ENCODE measurements at regions not wholly inside any gene's neighbourhood (a gene's known extent, or its start where the extent isn't known, plus 50 kb on each side); places are given as distances from the start of the nearest gene placed in this dataset.

GRCh38 chr5:17378346-17378997 lies 119.6 kb upstream of the TAF11L2 start:
- H3K4me3 Mint-ChIP-seq, result no peak overlapping the region
- H3K9me3 Mint-ChIP-seq, result no peaks in the 10 kb centered on the region
- TF ChIP-seq CTCF (IDR thresholded peaks at IDR 0.05), result no peak
- H3K4me1 Mint-ChIP-seq, result peaks cover 10% of the 10 kb centered on the region
- H3K27me3 Mint-ChIP-seq (ENCODE audit: low read depth, poor library complexity), result peaks cover 7% of the 10 kb centered on the region
- peak overlapping the region; percentile 15 for H3K27ac Mint-ChIP-seq
- no peaks in the 10 kb centered on the region for H3K36me3 Mint-ChIP-seq (ENCODE audit: low read depth)
- DNase-seq, result no peak

GRCh38 chr5:17379100-17379951 lies 118.7 kb upstream of the TAF11L2 start:
- Mint-ChIP-seq H3K27ac (no peak overlapping the region), H3K4me1 (peaks cover 10% of the 10 kb centered on the region), H3K4me3 (no peak overlapping the region), H3K36me3 (ENCODE audit: low read depth) (no peaks in the 10 kb centered on the region), H3K9me3 (no peaks in the 10 kb centered on the region), H3K27me3 (ENCODE audit: low read depth, poor library complexity) (peaks cover 7% of the 10 kb centered on the region)
- no peak for TF ChIP-seq CTCF (IDR thresholded peaks at IDR 0.05)
- no peak for DNase-seq

DNA sequence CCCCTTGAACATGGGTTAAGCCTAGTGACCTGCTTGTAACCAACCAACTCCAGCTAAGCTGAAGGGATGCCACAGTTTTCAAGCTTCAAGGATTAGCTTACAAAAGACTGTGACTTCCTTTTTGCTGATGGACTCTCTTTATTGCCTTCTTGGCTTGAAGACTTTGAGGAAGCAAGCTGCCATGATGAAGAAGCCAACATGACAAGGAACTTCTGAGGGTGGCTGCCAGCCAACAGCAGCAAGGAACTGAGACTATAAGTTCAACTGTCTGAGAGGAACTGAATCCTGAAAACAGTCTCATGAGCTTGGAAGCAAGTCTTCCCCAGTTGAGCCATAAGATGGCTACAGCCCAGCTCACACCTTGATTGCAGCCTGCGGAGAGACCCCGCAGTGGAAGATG lies 116.1 kb upstream of the TAF11L2 start:
- no peaks in the 10 kb centered on the region for H3K9me3 Mint-ChIP-seq
- DNase-seq, result no peak
- no peak overlapping the region for H3K27ac Mint-ChIP-seq
- H3K27me3 Mint-ChIP-seq (ENCODE audit: low read depth, poor library complexity), result peaks cover 3% of the 10 kb centered on the region
- no peaks in the 10 kb centered on the region for H3K36me3 Mint-ChIP-seq (ENCODE audit: low read depth)
- H3K4me1 Mint-ChIP-seq, result no peaks in the 10 kb centered on the region
- no peak overlapping the region for H3K4me3 Mint-ChIP-seq
- no peak for TF ChIP-seq CTCF (IDR thresholded peaks at IDR 0.05)

- Mint-ChIP-seq H3K27ac (no peak overlapping the region), H3K9me3 (no peaks in the 10 kb centered on the region), H3K4me3 (no peak overlapping the region), H3K27me3 (ENCODE audit: low read depth, poor library complexity) (peaks cover 3% of the 10 kb centered on the region), H3K36me3 (ENCODE audit: low read depth) (no peaks in the 10 kb centered on the region), H3K4me1 (no peaks in the 10 kb centered on the region)
- no peak for DNase-seq
- TF ChIP-seq CTCF (IDR thresholded peaks at IDR 0.05), result no peak
Measured at GRCh38 chr5:17383526-17383925, 114.5 kb upstream of the TAF11L2 start.

- H3K4me3 Mint-ChIP-seq, result no peak overlapping the region
Measured at GRCh38 chr5:17384181-17384580, 113.8 kb upstream of the TAF11L2 start.

More at GRCh38 chr5:17384181-17384580, 113.8 kb upstream of the TAF11L2 start:
- TF ChIP-seq CTCF (IDR thresholded peaks at IDR 0.05), result no peak
- Mint-ChIP-seq H3K36me3 (ENCODE audit: low read depth) (no peaks in the 10 kb centered on the region), H3K27me3 (ENCODE audit: low read depth, poor library complexity) (peaks cover 3% of the 10 kb centered on the region), H3K27ac (no peak overlapping the region), H3K4me1 (no peaks in the 10 kb centered on the region), H3K9me3 (no peaks in the 10 kb centered on the region)
- no peak for DNase-seq
